Testis (tissue), 2 donors: ENCODE measurements at regions not wholly inside any gene's neighbourhood (a gene's known extent, or its start where the extent isn't known, plus 50 kb on each side); places are given as distances from the start of the nearest gene placed in this dataset.

Experiments used
- CTCF ChIP-seq, 3 experiments: fragments of 450-650 bp in 2 of 3; fragments of 200-600 bp in 1 of 3; sonication (generic) in 1 of 3; IDR thresholded peaks; one replicate each; pipeline ENCODE4 v1.5.1; 2016 to 2019; ENCODE audit warnings: antibody characterized with exemption in 3 of 3, mild to moderate bottlenecking in 2 of 3, moderate library complexity in 1 of 3
- POLR2A ChIP-seq: fragments of 450-650 bp; IDR thresholded peaks from one replicate; pipeline ENCODE4 v1.6.1; 2017; ENCODE audit warnings: antibody characterized with exemption, mild to moderate bottlenecking, moderate library complexity

GRCh38 chr7:68433462-68434070 lies 1164.7 kb upstream of the AUTS2 start:
- no peak for TF ChIP-seq CTCF (IDR thresholded peaks at IDR 0.05)
- TF ChIP-seq POLR2A: no peak
